ENCODE measurements at regions not wholly inside any gene's neighbourhood (a gene's known extent, or its start where the extent isn't known, plus 50 kb on each side); places are given as distances from the start of the nearest gene placed in this dataset.

DNA sequence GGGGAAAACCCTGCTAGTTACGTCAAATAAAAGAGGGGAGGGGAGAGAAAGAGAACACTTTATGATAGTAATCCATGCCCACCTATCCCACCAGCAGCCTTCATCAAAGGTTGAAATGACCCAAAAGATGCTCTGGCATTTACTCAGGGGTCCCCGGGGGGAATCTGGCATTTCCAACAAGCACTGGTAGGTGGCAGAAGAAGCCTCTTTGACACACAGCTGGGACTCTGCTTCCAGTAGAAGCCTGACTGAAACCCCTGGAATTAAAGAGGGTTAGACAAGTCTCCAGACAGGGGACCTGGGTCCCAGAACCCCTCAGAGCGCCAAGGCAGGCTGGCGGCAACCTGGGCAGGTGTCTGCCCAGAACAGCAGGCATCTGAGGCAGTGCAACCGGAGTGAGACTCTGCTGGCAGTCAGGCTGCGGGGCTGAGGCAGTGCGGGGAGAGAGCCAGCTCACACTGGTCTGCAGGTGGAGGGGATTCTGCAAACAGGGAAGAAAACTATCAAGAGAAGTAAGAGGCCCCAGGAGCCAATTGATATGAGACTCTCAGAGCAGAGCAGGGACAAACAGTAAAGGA lies 85.0 kb upstream of the CAPRIN2 start:
- Mint-ChIP-seq H3K9me3 (no peaks in the 10 kb centered on the region), H3K27ac (no peak overlapping the region), H3K27me3 (peaks cover 22% of the 10 kb centered on the region), H3K36me3 (no peaks in the 10 kb centered on the region), H3K4me1 (peaks cover 7% of the 10 kb centered on the region), H3K4me3 (no peak overlapping the region)
- no peak for ATAC-seq

- ATAC-seq = no peak
- Mint-ChIP-seq H3K9me3 (no peaks in the 10 kb centered on the region), H3K27me3 (peaks cover 30% of the 10 kb centered on the region), H3K4me1 (no peaks in the 10 kb centered on the region), H3K27ac (no peak overlapping the region), H3K36me3 (no peaks in the 10 kb centered on the region), H3K4me3 (no peak overlapping the region)
Observed at GRCh38 chr12:30837595-30837994, 82.8 kb upstream of the CAPRIN2 start.

GRCh38 chr12:30836656-30837445 lies 82.1 kb upstream of the CAPRIN2 start:
- ATAC-seq = no peak
- Mint-ChIP-seq H3K4me1 (no peaks in the 10 kb centered on the region), H3K36me3 (no peaks in the 10 kb centered on the region), H3K4me3 (no peak overlapping the region), H3K27ac (no peak overlapping the region), H3K27me3 (peaks cover 30% of the 10 kb centered on the region), H3K9me3 (peaks cover 2% of the 10 kb centered on the region)

DNA sequence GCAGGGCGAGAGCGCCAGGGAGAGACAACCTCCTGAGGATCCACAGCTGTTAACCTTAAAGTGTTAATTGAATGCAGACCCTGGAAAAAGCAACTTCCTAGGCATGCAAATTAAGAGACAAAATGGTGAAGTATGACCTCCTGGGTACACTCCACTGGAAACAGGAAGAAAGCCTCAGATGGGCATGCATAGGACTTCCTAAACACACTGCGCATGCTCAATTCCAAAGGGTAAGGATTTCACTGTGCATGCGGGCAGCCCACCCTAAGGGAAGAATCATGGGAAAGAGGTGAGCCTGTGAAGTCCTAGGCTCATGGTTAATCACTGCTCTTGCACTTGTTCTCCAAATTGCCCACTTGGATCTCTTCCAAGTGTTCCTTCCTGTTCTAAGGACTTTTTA lies 80.5 kb upstream of the CAPRIN2 start:
- Mint-ChIP-seq H3K4me3 (no peak overlapping the region), H3K36me3 (no peaks in the 10 kb centered on the region), H3K27me3 (peaks cover 33% of the 10 kb centered on the region), H3K9me3 (peaks cover 3% of the 10 kb centered on the region), H3K27ac (no peak overlapping the region), H3K4me1 (no peaks in the 10 kb centered on the region)
- no peak for ATAC-seq

GRCh38 chr12:30830751-30831150 lies 76.0 kb upstream of the CAPRIN2 start:
- H3K4me1 Mint-ChIP-seq = no peaks in the 10 kb centered on the region
- H3K9me3 Mint-ChIP-seq = peaks cover 3% of the 10 kb centered on the region
- H3K27me3 Mint-ChIP-seq = peaks cover 35% of the 10 kb centered on the region
- ATAC-seq = no peak
- no peak overlapping the region for H3K4me3 Mint-ChIP-seq
- H3K27ac Mint-ChIP-seq = no peak overlapping the region
- H3K36me3 Mint-ChIP-seq = no peaks in the 10 kb centered on the region

- no peak for ATAC-seq
- no peak overlapping the region for H3K27ac Mint-ChIP-seq
- H3K9me3 Mint-ChIP-seq = peaks cover 3% of the 10 kb centered on the region
- no peaks in the 10 kb centered on the region for H3K36me3 Mint-ChIP-seq
- H3K4me1 Mint-ChIP-seq = no peaks in the 10 kb centered on the region
- H3K4me3 Mint-ChIP-seq = no peak overlapping the region
- peaks cover 31% of the 10 kb centered on the region for H3K27me3 Mint-ChIP-seq
Observed at GRCh38 chr12:30829876-30830275, 75.1 kb upstream of the CAPRIN2 start.

GRCh38 chr12:30828686-30829085 lies 73.9 kb upstream of the CAPRIN2 start:
- no peak overlapping the region for H3K4me3 Mint-ChIP-seq
- H3K9me3 Mint-ChIP-seq = peaks cover 3% of the 10 kb centered on the region
- H3K36me3 Mint-ChIP-seq = no peaks in the 10 kb centered on the region
- H3K27ac Mint-ChIP-seq = no peak overlapping the region
- H3K27me3 Mint-ChIP-seq = peaks cover 42% of the 10 kb centered on the region
- H3K4me1 Mint-ChIP-seq = no peaks in the 10 kb centered on the region
- ATAC-seq = no peak

GRCh38 chr12:30827101-30828066 lies 72.6 kb upstream of the CAPRIN2 start:
- ATAC-seq = no peak
- Mint-ChIP-seq H3K4me1 (peaks cover 11% of the 10 kb centered on the region), H3K9me3 (peaks cover 3% of the 10 kb centered on the region), H3K27me3 (peaks cover 48% of the 10 kb centered on the region), H3K4me3 (no peak overlapping the region), H3K36me3 (no peaks in the 10 kb centered on the region), H3K27ac (no peak overlapping the region)

DNA sequence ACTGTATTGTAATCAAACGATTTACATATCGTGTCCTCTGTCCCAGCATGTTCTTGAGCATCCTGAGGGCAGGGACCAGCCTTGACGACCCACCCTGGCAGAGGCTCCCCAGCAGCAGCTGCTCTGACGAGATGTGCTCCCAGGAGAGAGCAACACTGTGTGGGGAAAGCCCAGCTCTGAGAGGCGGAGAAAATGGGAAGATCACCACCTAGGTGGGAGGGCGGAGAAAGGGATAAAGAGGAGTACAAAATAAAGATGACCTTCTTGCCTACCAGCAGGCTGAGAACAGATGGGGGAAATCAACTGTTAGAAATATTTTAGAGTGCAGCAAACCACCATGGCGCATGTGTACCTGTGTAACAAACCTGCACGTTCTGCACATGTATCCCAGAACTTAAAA lies 71.5 kb upstream of the CAPRIN2 start:
- Mint-ChIP-seq H3K9me3 (no peaks in the 10 kb centered on the region), H3K4me1 (peaks cover 17% of the 10 kb centered on the region), H3K4me3 (no peak overlapping the region), H3K27me3 (peaks cover 49% of the 10 kb centered on the region), H3K36me3 (no peaks in the 10 kb centered on the region), H3K27ac (no peak overlapping the region)
- ATAC-seq = no peak

DNA sequence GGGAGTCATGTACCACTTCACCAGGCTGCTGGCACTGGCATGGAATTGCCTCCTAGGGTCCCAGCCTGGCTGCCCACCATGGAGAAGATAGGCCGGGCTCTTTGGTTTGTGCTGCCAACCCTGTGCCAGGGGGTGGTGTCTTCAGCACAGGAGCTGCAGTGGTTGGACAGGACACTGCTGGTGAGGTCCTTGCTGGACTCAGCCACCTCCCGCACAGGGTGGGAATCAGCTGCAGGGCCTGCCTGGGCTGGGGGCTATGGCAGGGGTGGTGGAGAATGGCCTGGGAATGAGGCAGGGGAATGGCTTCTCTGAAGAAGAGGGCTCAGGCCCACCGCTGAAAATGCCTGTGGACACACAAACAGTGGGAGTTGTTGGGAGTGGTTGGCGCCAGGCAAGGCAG lies 70.6 kb upstream of the CAPRIN2 start:
- peaks cover 17% of the 10 kb centered on the region for H3K4me1 Mint-ChIP-seq
- no peaks in the 10 kb centered on the region for H3K36me3 Mint-ChIP-seq
- H3K9me3 Mint-ChIP-seq = no peaks in the 10 kb centered on the region
- no peak for ATAC-seq
- H3K27ac Mint-ChIP-seq = no peak overlapping the region
- H3K27me3 Mint-ChIP-seq = peaks cover 53% of the 10 kb centered on the region
- no peak overlapping the region for H3K4me3 Mint-ChIP-seq

DNA sequence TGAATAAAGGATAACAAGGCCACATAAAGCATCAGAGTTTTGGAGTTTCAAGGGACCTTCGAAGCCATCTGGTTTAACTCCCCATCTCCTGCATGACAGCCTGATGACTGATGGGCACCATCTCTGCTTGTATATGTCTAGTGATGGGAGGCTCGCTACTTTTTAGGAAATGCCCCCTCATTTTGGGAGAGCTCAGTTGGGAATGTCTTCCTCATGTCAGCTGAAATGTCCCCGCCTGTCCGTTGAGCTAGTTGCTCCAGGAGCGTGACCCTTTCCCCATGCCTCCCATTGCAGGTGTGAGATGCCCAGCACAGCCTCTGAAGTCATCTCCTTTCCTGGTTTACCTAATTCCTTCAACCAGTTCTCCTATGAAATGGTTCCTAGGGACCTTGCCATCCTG lies 69.6 kb upstream of the CAPRIN2 start:
- no peak for ATAC-seq
- peaks cover 53% of the 10 kb centered on the region for H3K27me3 Mint-ChIP-seq
- peaks cover 17% of the 10 kb centered on the region for H3K4me1 Mint-ChIP-seq

GRCh38 chr12:30823764-30824163 lies 69.0 kb upstream of the CAPRIN2 start:
- peaks cover 17% of the 10 kb centered on the region for H3K4me1 Mint-ChIP-seq
- H3K9me3 Mint-ChIP-seq = no peaks in the 10 kb centered on the region
- peaks cover 55% of the 10 kb centered on the region for H3K27me3 Mint-ChIP-seq
- H3K36me3 Mint-ChIP-seq = no peaks in the 10 kb centered on the region
- no peak overlapping the region for H3K27ac Mint-ChIP-seq
- H3K4me3 Mint-ChIP-seq = no peak overlapping the region
- ATAC-seq = no peak

More for the DNA sequence above, 69.6 kb upstream of the CAPRIN2 start:
- Mint-ChIP-seq H3K9me3 (no peaks in the 10 kb centered on the region), H3K27ac (no peak overlapping the region), H3K4me3 (no peak overlapping the region), H3K36me3 (no peaks in the 10 kb centered on the region)

DNA sequence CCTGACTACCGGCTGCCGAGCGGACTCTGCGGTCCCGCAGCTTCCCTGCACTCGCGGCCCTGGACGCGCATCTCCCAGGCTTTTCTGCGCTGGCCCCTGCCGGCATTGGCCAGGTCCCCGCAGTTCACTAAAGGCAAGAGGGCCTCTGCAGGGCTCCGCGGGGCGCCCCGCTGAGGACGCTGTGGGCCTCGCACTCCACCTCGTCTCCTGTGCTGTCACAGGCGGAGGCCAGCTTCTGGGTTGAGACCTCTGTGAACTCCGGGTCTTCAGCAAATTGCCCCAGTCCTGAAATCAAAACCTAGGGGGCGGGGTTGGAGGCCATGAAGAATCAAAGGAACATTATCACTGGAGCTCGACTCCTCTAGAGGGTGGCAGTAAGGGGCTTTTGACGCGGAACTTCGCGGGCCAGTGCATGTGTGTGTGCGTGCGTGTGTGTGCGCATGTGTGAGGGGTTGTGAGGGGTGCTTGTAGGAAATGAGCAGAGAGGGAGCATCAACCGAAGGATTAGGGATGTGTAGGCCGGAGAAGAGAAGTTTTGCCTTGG lies 68.5 kb upstream of the CAPRIN2 start:
- Mint-ChIP-seq H3K4me1 (peaks cover 17% of the 10 kb centered on the region), H3K4me3 (peak overlapping the region; percentile 83), H3K9me3 (no peaks in the 10 kb centered on the region), H3K27ac (peak overlapping the region; percentile 61), H3K27me3 (peaks cover 59% of the 10 kb centered on the region), H3K36me3 (no peaks in the 10 kb centered on the region)
- ATAC-seq = peak; percentile 79

- Mint-ChIP-seq H3K36me3 (no peaks in the 10 kb centered on the region), H3K27ac (peak overlapping the region; percentile 61), H3K4me1 (peaks cover 17% of the 10 kb centered on the region), H3K27me3 (peaks cover 62% of the 10 kb centered on the region), H3K4me3 (peak overlapping the region; percentile 83), H3K9me3 (no peaks in the 10 kb centered on the region)
- ATAC-seq = peak; percentile 79
Observed at GRCh38 chr12:30822385-30823155, 67.8 kb upstream of the CAPRIN2 start.

Measured in stimulated activated memory B cell treated with anti-CD40 and anti-IgM and Interleukin-4, amounts not matched to agents 10 μg/mL and 1 μg/mL and 100 μg/mL, for 72 hours (primary cell).